Kidney capillary endothelial cell (primary cell): ENCODE measurements at regions not wholly inside any gene's neighbourhood (a gene's known extent, or its start where the extent isn't known, plus 50 kb on each side); places are given as distances from the start of the nearest gene placed in this dataset.
"Not testable (repeated sequence)": the region's sequence is repeated elsewhere in the genome, so short reads cannot be mapped to it uniquely, and the experiment has no call there.

Source experiments
- DNase-seq: peaks from one replicate; pipeline ENCODE4 v3.0.0-alpha.2; 2018; ENCODE audit warnings: low spot score

- DNase-seq: no peak
These were observed 67.0 kb downstream of the CHCHD4 start for GRCh38 chr3:14057701-14058100.

GRCh38 chr3:14047841-14048240, 76.8 kb downstream of the CHCHD4 start:
- DNase-seq: no peak

- no peak for DNase-seq
These were observed 77.6 kb downstream of the CHCHD4 start for GRCh38 chr3:14047027-14047426.

- DNase-seq: no peak
These were observed 82.0 kb downstream of the CHCHD4 start for GRCh38 chr3:14042680-14043079.

- no peak for DNase-seq
These were observed 85.5 kb downstream of the CHCHD4 start for GRCh38 chr3:14039149-14039548.

- no peak for DNase-seq
These were observed 87.5 kb downstream of the CHCHD4 start for GRCh38 chr3:14037211-14037610.

- no peak for DNase-seq
These were observed 91.6 kb downstream of the CHCHD4 start for GRCh38 chr3:14033023-14033422.

GRCh38 chr3:14031271-14031670, 93.4 kb downstream of the CHCHD4 start:
- peak; percentile 24 for DNase-seq

- DNase-seq: not testable (repeated sequence)
These were observed 95.2 kb downstream of the CHCHD4 start for GRCh38 chr3:14029390-14029995.

GRCh38 chr3:14028122-14028521, 96.5 kb downstream of the CHCHD4 start:
- DNase-seq: not testable (repeated sequence)

GRCh38 chr3:14019459-14019858, 105.2 kb downstream of the CHCHD4 start:
- no peak for DNase-seq

GRCh38 chr3:14016900-14017475, 107.7 kb downstream of the CHCHD4 start:
- no peak for DNase-seq

- DNase-seq: no peak
These were observed 117.7 kb downstream of the CHCHD4 start for GRCh38 chr3:14007006-14007405.

GRCh38 chr3:14001136-14001535, 121.3 kb upstream of the WNT7A start:
- DNase-seq: peak; percentile 32

- DNase-seq: no peak
These were observed 120.7 kb upstream of the WNT7A start for GRCh38 chr3:14000556-14000955.

- DNase-seq: no peak
These were observed 119.0 kb upstream of the WNT7A start for GRCh38 chr3:13998831-13999230.

GRCh38 chr3:13995216-13995615, 115.3 kb upstream of the WNT7A start:
- not testable (repeated sequence) for DNase-seq

- DNase-seq: not testable (repeated sequence)
These were observed 109.1 kb upstream of the WNT7A start for GRCh38 chr3:13988925-13989324.

- no peak for DNase-seq
These were observed 96.6 kb upstream of the WNT7A start for GRCh38 chr3:13976469-13976868.

- DNase-seq: no peak
These were observed 95.8 kb upstream of the WNT7A start for GRCh38 chr3:13975686-13976085.

- no peak for DNase-seq
These were observed 93.0 kb upstream of the WNT7A start for GRCh38 chr3:13972679-13973379.

GRCh38 chr3:13966302-13966701, 86.4 kb upstream of the WNT7A start:
- no peak for DNase-seq

- no peak for DNase-seq
These were observed 83.4 kb upstream of the WNT7A start for GRCh38 chr3:13963137-13963886.
